ENCODE measurements at regions not wholly inside any gene's neighbourhood (a gene's known extent, or its start where the extent isn't known, plus 50 kb on each side); places are given as distances from the start of the nearest gene placed in this dataset.

- no peak overlapping the region for H3K4me3 ChIP-seq (ENCODE audit: low read length)
- TF ChIP-seq CTCF (conservative IDR thresholded peaks at IDR 0.05; ENCODE audit: low read depth, low read length): no peak
- DNase-seq (ENCODE audit: low read depth): no peak
Observed at GRCh38 chr6:139625081-139625939, 250.9 kb upstream of the CITED2 start.

- no peak for DNase-seq (ENCODE audit: low read depth)
- no peak overlapping the region for H3K4me3 ChIP-seq (ENCODE audit: low read length)
Observed at GRCh38 chr6:139623372-139623771, 248.9 kb upstream of the CITED2 start.

GRCh38 chr6:139613496-139613895, 239.0 kb upstream of the CITED2 start:
- H3K4me3 ChIP-seq (ENCODE audit: low read length): no peak overlapping the region
- no peak for TF ChIP-seq CTCF (conservative IDR thresholded peaks at IDR 0.05; ENCODE audit: low read depth, low read length)
- DNase-seq (ENCODE audit: low read depth): no peak

More at GRCh38 chr6:139623372-139623771, 248.9 kb upstream of the CITED2 start:
- no peak for TF ChIP-seq CTCF (conservative IDR thresholded peaks at IDR 0.05; ENCODE audit: low read depth, low read length)

- no peak for TF ChIP-seq CTCF (conservative IDR thresholded peaks at IDR 0.05; ENCODE audit: low read depth, low read length)
- no peak overlapping the region for H3K4me3 ChIP-seq (ENCODE audit: low read length)
- DNase-seq (ENCODE audit: low read depth): no peak
Observed at GRCh38 chr6:139612135-139612465, 237.7 kb upstream of the CITED2 start.

- no peak for DNase-seq (ENCODE audit: low read depth)
Observed at GRCh38 chr6:139611327-139612134, 237.1 kb upstream of the CITED2 start.

GRCh38 chr6:139608466-139609261, 234.2 kb upstream of the CITED2 start:
- TF ChIP-seq CTCF (conservative IDR thresholded peaks at IDR 0.05; ENCODE audit: low read depth, low read length): no peak

More at GRCh38 chr6:139611327-139612134, 237.1 kb upstream of the CITED2 start:
- no peak overlapping the region for H3K4me3 ChIP-seq (ENCODE audit: low read length)
- no peak for TF ChIP-seq CTCF (conservative IDR thresholded peaks at IDR 0.05; ENCODE audit: low read depth, low read length)

More at GRCh38 chr6:139608466-139609261, 234.2 kb upstream of the CITED2 start:
- DNase-seq (ENCODE audit: low read depth): no peak
- no peak overlapping the region for H3K4me3 ChIP-seq (ENCODE audit: low read length)
